IPS-NIHi11 (cell line): ENCODE measurements at regions not wholly inside any gene's neighbourhood (a gene's known extent, or its start where the extent isn't known, plus 50 kb on each side); places are given as distances from the start of the nearest gene placed in this dataset.
"Not testable (repeated sequence)": the region's sequence is repeated elsewhere in the genome, so short reads cannot be mapped to it uniquely, and the experiment has no call there.

Experiments used
- DNase-seq: peaks from one replicate; pipeline ENCODE4 v3.0.0; 2012; ENCODE audit warnings: mixed read lengths, low spot score

GRCh38 chrX:75873993-75874392, 88.9 kb upstream of the MAGEE2 start:
- DNase-seq = no peak

- DNase-seq = no peak
Observed at GRCh38 chrX:75883446-75883845, 98.4 kb upstream of the MAGEE2 start.

GRCh38 chrX:75887833-75888232, 102.8 kb upstream of the MAGEE2 start:
- DNase-seq = no peak

- no peak for DNase-seq
Observed at GRCh38 chrX:75892749-75893148, 107.7 kb upstream of the MAGEE2 start.

GRCh38 chrX:75893281-75893680, 108.2 kb upstream of the MAGEE2 start:
- DNase-seq = no peak

GRCh38 chrX:75911716-75912115, 126.7 kb upstream of the MAGEE2 start:
- DNase-seq = no peak

GRCh38 chrX:75957107-75957610, 172.1 kb upstream of the MAGEE2 start:
- DNase-seq = no peak

GRCh38 chrX:75961321-75961720, 176.3 kb upstream of the MAGEE2 start:
- not testable (repeated sequence) for DNase-seq

GRCh38 chrX:75963774-75964173, 178.7 kb upstream of the MAGEE2 start:
- no peak for DNase-seq

GRCh38 chrX:75968293-75968692, 183.2 kb upstream of the MAGEE2 start:
- no peak for DNase-seq

- DNase-seq = no peak
Observed at GRCh38 chrX:75986976-75987375, 185.9 kb upstream of the PBDC1 start.

GRCh38 chrX:75989806-75990590, 182.9 kb upstream of the PBDC1 start:
- DNase-seq = no peak

GRCh38 chrX:75997692-75998091, 175.2 kb upstream of the PBDC1 start:
- no peak for DNase-seq

GRCh38 chrX:76014321-76014720, 158.5 kb upstream of the PBDC1 start:
- no peak for DNase-seq

GRCh38 chrX:76026292-76026691, 146.6 kb upstream of the PBDC1 start:
- DNase-seq = no peak

GRCh38 chrX:76026751-76027150, 146.1 kb upstream of the PBDC1 start:
- DNase-seq = no peak

GRCh38 chrX:76029385-76029784, 143.5 kb upstream of the PBDC1 start:
- DNase-seq = no peak

GRCh38 chrX:76064825-76065224, 108.0 kb upstream of the PBDC1 start:
- DNase-seq = no peak

- DNase-seq = no peak
Observed at GRCh38 chrX:76076124-76076523, 96.7 kb upstream of the PBDC1 start.

- peak; percentile 33 for DNase-seq
Observed at GRCh38 chrX:76109654-76110053, 63.2 kb upstream of the PBDC1 start.
